ENCODE measurements at regions not wholly inside any gene's neighbourhood (a gene's known extent, or its start where the extent isn't known, plus 50 kb on each side); places are given as distances from the start of the nearest gene placed in this dataset.

DNA sequence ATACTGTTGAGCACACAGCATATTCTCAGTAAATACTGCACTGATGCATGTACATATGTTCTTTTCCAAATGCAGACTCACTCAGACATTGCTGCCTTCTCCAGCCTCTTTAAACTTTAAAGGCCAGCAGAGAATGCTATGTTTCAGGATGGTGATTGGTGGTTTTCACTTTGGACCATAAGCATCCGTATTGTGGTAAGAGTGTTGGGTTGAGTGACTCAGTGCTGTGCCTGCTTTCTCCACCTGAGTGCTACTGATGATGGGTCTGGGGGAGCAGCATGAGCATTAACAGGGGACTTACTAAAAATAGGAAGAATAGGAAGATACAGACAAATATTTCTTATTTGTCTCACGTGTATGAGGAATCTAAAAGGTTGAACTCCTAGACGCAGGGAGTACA, 56.3 kb upstream of the ZNF92 start:
- WGBS, 2 donors (ENCODE audit: low coverage in 1 of 2): 71 to 96% methylated on average over 3 of the region's 3 CpGs
- H3K27ac ChIP-seq: no peak overlapping the region

DNA sequence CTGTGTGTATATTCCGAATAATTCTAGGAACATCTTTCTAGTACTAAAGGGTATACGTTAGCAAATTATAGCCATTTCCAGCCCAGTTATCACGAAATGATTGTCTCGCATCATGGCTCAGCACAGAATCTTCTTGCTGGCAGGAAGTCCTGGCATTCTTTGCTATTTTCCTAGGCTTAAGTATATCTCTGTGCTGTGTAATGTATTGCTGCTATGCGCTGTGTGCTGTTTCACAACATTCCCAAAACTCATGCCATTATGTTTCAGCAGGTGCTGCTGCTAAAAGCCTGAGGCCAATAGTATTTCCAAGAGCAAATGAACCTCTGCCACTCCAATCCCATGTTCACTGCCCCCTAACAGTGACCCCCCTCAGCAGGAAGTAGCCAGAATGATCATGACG, 62.9 kb upstream of the ZNF92 start:
- no peaks in the 10 kb centered on the region for H3K9me3 ChIP-seq
- H3K27me3 ChIP-seq: peaks cover 21% of the 10 kb centered on the region
- WGBS, 2 donors (ENCODE audit: low coverage in 1 of 2): 72 to 92% methylated on average over 5 to 6 of the region's 6 CpGs
- H3K4me1 ChIP-seq: peaks cover 0 to 3% (median 0%) of the 10 kb centered on the region in 3 donors
- TF ChIP-seq POLR2AphosphoS5 (IDR thresholded peaks at IDR 0.05): no peak
- TF ChIP-seq EP300 (IDR thresholded peaks at IDR 0.05): no peak
- no peak for TF ChIP-seq POLR2A (IDR thresholded peaks at IDR 0.05)
- TF ChIP-seq, protein P1, sequence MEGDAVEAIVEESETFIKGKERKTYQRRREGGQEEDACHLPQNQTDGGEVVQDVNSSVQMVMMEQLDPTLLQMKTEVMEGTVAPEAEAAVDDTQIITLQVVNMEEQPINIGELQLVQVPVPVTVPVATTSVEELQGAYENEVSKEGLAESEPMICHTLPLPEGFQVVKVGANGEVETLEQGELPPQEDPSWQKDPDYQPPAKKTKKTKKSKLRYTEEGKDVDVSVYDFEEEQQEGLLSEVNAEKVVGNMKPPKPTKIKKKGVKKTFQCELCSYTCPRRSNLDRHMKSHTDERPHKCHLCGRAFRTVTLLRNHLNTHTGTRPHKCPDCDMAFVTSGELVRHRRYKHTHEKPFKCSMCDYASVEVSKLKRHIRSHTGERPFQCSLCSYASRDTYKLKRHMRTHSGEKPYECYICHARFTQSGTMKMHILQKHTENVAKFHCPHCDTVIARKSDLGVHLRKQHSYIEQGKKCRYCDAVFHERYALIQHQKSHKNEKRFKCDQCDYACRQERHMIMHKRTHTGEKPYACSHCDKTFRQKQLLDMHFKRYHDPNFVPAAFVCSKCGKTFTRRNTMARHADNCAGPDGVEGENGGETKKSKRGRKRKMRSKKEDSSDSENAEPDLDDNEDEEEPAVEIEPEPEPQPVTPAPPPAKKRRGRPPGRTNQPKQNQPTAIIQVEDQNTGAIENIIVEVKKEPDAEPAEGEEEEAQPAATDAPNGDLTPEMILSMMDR (IDR thresholded peaks at IDR 0.05): no peak
- H3K27ac ChIP-seq: no peak overlapping the region
- no peak overlapping the region for H3K4me3 ChIP-seq
- H3K36me3 ChIP-seq: no peaks in the 10 kb centered on the region
- no peak for ATAC-seq

More for the DNA sequence above, 56.3 kb upstream of the ZNF92 start:
- Histone ChIP-seq H3K4me1 (no peaks in the 10 kb centered on the region), H3K4me3 (no peak overlapping the region), H3K27me3 (peaks cover 6% of the 10 kb centered on the region), H3K9me3 (no peaks in the 10 kb centered on the region), H3K36me3 (no peaks in the 10 kb centered on the region)
- no peak for ATAC-seq
- TF ChIP-seq, protein P1 (IDR thresholded peaks at IDR 0.05): no peak
- no peak for TF ChIP-seq EP300 (IDR thresholded peaks at IDR 0.05)
- TF ChIP-seq POLR2AphosphoS5 (IDR thresholded peaks at IDR 0.05): no peak
- no peak for TF ChIP-seq POLR2A (IDR thresholded peaks at IDR 0.05)

DNA sequence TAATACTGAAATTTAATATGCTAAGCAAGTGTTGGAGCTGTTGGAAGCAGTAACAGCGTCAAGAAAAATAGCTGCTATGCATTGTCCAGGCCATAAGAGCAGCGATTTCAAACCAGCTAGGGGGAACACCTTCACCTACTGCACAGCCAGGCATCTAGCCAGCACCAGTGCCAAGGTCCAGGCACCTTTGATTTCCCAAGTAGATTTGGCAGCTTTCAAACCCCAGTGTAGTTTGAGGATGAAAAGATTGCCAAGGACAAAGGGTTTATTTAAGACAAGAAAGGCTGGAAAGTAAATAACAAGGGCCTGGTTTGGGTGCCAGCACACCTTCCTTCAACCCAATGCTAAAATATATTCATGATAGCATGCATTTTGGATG, 65.4 kb upstream of the ZNF92 start:
- no peak for TF ChIP-seq POLR2A (IDR thresholded peaks at IDR 0.05)
- TF ChIP-seq, protein P1 (IDR thresholded peaks at IDR 0.05): no peak
- TF ChIP-seq POLR2AphosphoS5 (IDR thresholded peaks at IDR 0.05): no peak
- no peak for TF ChIP-seq EP300 (IDR thresholded peaks at IDR 0.05)
- peaks cover 0 to 3% (median 0%) of the 10 kb centered on the region in 3 donors for H3K4me1 ChIP-seq
- no peak overlapping the region for H3K4me3 ChIP-seq
- H3K36me3 ChIP-seq: no peaks in the 10 kb centered on the region
- no peak for ATAC-seq
- H3K9me3 ChIP-seq: no peaks in the 10 kb centered on the region
- 60 to 85% methylated on average over 1 to 2 of the region's 2 CpGs for WGBS, 2 donors (ENCODE audit: low coverage in 1 of 2)
- peaks cover 22% of the 10 kb centered on the region for H3K27me3 ChIP-seq
- H3K27ac ChIP-seq: no peak overlapping the region

DNA sequence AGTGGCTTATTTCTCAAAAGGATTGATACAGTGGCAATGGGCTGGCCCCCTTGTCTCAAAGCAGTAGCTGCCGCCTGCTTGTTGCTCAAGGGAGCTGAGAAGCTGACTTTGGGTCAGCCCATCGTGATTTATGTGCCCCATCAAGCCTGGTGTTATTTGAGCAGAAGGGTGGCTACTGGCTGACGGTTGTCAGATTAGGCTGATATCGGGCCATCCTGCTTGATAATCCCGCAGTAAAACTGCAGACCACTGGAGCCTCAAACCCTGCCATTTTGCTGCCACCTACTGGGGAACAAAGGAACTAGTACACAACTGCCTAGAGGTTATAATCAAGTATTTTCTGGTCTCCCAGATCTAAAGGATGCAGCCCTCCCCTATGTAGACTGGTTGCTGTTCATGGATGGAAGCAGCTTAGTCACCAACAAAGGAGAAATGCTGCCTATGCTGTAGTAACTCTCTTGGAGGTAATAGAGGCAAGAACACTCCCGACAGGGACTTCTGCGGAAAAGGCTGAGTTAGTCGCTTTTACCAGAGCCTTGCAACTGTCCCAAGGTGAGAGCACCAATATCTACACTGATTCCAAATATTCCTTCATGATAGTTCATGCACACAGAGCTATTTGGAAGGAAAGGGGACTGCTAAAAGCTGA, 65.9 kb upstream of the ZNF92 start:
- TF ChIP-seq POLR2A (IDR thresholded peaks at IDR 0.05): no peak
- TF ChIP-seq, protein P1 (IDR thresholded peaks at IDR 0.05): peak; percentile 48 to 89 (median 58)
- Histone ChIP-seq H3K36me3 (no peaks in the 10 kb centered on the region), H3K27ac (no peak overlapping the region), H3K4me3 (no peak overlapping the region), H3K4me1 (peaks cover 0 to 3% (median 0%) of the 10 kb centered on the region in 3 donors), H3K27me3 (peaks cover 22% of the 10 kb centered on the region), H3K9me3 (no peaks in the 10 kb centered on the region)
- WGBS, 2 donors (ENCODE audit: low coverage in 1 of 2): 54 to 100% methylated on average over 2 to 5 of the region's 8 CpGs
- no peak for ATAC-seq

DNA sequence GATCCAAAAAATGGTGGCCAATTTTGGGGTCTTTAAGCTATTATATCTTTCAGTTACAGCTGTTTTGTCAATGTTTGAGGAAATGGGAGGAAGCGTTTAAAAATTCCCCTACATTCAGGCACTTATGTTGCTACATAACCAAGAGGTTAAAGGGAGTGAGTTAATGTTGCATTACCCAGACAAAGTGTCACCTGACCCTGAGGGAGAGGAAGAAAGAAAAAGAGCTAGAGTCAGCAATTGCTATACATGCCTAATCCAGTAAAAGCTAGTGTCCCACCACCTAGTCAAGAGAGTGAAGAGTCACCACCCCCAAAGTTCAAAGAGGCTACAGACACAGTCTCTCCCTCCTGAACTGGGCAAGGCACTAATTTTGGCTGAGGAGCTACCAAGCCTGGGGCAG, 69.5 kb upstream of the ZNF92 start:
- TF ChIP-seq EP300 (IDR thresholded peaks at IDR 0.05): no peak
- TF ChIP-seq POLR2A (IDR thresholded peaks at IDR 0.05): no peak
- TF ChIP-seq, protein P1 (IDR thresholded peaks at IDR 0.05): no peak
- no peak for TF ChIP-seq POLR2AphosphoS5 (IDR thresholded peaks at IDR 0.05)

More for the DNA sequence above, 69.5 kb upstream of the ZNF92 start:
- WGBS, 2 donors (ENCODE audit: low coverage in 1 of 2): 71 to 88% methylated on average over 1 of the region's 1 CpG
- Histone ChIP-seq H3K9me3 (no peaks in the 10 kb centered on the region), H3K36me3 (no peaks in the 10 kb centered on the region), H3K27ac (no peak overlapping the region), H3K4me1 (peaks cover 0 to 3% (median 0%) of the 10 kb centered on the region in 3 donors), H3K27me3 (peaks cover 27% of the 10 kb centered on the region), H3K4me3 (no peak overlapping the region)
- ATAC-seq: no peak

Data from gastroesophageal sphincter (tissue), 4 donors.